ENCODE measurements at regions not wholly inside any gene's neighbourhood (a gene's known extent, or its start where the extent isn't known, plus 50 kb on each side); places are given as distances from the start of the nearest gene placed in this dataset.
"Not testable (repeated sequence)": the region's sequence is repeated elsewhere in the genome, so short reads cannot be mapped to it uniquely, and the experiment has no call there.

- no peak for DNase-seq (ENCODE audit: low read depth in 4 of 4, low spot score in 2 of 4)
These were observed 520.4 kb downstream of the NLGN4X start for GRCh38 chrX:5708251-5708650.

DNA sequence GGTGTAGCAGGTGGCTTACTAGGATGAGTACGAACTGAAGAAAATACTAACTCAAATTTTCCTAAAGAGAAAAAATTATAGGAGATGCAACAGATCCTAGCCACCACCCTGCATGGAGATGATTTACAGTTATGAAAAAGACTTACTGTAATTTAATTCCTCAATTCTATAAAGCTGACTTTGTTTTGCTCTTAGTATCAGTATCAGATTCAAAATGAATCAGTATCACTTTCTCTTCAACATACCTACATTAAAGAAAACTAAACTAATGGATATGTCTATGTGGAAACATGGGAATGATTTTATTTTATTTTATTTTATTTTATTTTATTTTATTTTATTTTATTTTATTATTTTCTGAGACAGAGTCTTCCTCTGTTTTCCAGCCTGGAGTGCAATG is 525.8 kb downstream of the NLGN4X start:
- no peak for DNase-seq (ENCODE audit: low read depth in 4 of 4, low spot score in 2 of 4)

DNA sequence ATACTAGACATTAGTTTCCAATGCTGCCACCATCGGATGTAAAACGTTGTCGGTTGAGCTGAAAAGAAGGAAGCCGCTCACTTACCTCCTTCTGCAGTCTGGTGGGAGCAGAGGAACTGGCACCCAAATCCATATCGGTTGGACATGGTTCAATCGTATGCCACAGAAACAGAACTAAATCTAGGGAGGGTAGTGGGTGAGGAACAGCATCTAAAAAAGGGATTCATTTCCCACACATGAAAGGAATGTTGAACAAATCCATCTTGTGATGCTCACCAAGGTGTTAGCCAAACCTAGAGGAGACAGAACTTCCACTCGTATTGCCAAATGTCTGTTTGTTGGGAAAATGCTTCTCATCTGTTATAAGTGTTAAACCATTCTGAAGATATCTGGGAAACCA is 532.7 kb downstream of the NLGN4X start:
- DNase-seq (ENCODE audit: low read depth in 4 of 4, low spot score in 2 of 4), result no peak

DNA sequence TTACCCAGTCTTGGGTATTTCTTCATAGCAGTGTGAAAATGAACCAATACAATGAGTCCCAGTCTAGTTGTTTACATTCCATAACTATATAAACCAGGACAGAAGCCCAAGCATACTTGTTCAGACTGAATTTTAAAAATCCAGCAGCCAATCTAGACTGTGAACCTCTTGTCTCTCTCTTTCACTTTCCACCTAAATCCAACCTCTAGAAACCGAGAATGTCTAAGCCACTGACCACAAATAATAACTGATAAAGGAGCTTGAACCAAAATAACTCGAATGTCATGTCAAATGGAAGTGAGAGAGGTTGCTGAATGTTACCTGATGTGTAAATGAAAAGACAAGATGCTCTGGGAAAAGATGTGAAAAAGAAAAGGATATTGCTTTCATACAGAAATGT is 544.7 kb downstream of the NLGN4X start:
- DNase-seq (ENCODE audit: low read depth in 4 of 4, low spot score in 2 of 4), result no peak

- no peak for DNase-seq (ENCODE audit: low read depth in 4 of 4, low spot score in 2 of 4)
These were observed 547.5 kb downstream of the NLGN4X start for GRCh38 chrX:5681159-5681558.

DNA sequence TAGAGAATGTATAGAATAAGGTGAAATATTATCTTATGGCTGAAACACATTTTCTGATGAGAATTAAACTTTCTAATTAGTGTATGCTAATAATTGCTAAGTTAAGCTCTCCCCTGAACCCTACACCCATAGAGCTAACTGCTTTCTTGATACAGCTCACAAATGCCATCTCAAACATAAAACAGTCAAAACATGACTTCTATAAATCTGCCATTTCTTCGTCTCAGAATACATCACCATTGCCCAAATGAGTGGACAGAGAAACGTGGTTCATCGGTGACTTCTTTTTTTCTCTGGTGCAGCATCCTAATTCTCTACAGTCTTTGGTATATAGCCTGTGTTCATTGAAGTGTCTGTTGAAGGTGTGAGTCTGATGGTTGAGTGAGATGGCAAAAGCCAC is 554.6 kb downstream of the NLGN4X start:
- no peak for DNase-seq (ENCODE audit: low read depth in 4 of 4, low spot score in 2 of 4)

DNA sequence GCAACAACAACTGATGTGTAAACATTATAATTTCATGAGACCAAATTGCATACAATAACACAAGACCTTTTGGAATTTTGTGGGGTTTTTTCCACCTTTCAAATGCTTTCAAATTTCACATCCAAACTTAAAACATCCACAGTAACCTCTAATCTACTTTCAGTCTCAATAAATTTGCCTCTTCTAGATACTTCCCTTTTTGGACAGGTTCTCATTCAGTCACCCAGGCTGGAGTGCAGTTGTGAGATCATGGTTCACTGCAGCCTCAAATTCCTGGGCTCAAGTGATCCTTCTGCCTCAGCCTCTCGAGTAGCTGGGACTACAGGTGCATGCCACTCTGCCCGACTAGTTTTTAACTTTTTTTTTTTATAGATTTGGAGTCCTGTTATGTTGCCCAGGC is 556.6 kb downstream of the NLGN4X start:
- DNase-seq (ENCODE audit: low read depth in 4 of 4, low spot score in 2 of 4), result no peak

- not testable (repeated sequence) for DNase-seq (ENCODE audit: low read depth in 4 of 4, low spot score in 2 of 4)
These were observed 562.0 kb downstream of the NLGN4X start for GRCh38 chrX:5666689-5667088.

GRCh38 chrX:5656544-5656943 is 572.1 kb downstream of the NLGN4X start:
- no peak for DNase-seq (ENCODE audit: low read depth in 4 of 4, low spot score in 2 of 4)

GRCh38 chrX:5650904-5651303 is 577.8 kb downstream of the NLGN4X start:
- DNase-seq (ENCODE audit: low read depth in 4 of 4, low spot score in 2 of 4), result no peak

DNA sequence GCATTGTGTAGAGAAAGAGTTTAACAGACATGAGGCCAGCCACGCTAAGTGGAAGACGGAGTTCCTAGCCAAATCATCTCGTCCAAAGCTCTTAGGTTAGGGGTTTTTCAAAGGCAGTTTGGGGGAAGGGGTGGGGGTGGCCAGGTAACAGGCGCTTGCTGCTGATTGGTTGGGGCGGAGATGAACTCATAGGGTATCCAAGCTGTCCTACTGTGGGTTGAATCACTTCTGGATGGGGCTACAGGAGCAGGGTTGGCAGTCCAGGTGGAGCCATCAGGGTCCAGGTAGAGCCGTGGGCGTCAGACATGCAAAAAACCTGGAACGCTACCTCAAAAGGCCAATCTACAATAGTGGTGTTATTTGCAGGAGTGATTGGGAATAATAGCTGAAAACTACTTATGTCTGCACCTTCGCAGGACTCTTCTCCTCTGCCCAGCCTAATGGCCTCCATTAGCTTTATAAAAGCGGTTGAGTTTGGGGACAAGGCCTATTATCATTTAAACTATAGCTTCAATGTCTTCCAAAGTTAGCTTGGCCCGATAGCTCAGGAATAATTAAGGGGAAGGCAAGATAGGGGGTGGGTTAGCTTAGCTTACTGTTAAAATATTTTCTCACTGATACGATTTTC is 579.6 kb downstream of the NLGN4X start:
- no peak for DNase-seq (ENCODE audit: low read depth in 4 of 4, low spot score in 2 of 4)

- DNase-seq (ENCODE audit: low read depth in 4 of 4, low spot score in 2 of 4), result no peak
These were observed 581.8 kb downstream of the NLGN4X start for GRCh38 chrX:5646818-5647217.

DNA sequence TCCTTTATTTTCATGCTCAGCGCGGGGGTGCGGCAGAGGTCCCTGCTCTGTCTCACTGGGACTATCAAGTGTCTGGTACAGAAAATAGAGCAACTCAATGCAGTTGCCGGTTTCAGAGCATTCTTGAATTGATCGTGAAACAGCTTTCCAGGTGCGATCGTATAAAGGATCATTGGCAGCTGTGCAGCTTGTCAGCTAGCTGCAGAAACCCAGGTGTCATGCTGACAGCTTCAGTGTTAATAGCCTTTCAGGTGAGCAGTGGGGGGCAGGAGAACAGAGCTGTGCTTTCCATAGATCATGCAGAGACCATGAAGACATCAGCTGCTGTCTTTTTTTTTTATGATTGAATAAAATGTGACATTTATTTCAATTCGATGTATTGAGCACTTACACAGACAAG is 583.9 kb downstream of the NLGN4X start:
- DNase-seq (ENCODE audit: low read depth in 4 of 4, low spot score in 2 of 4), result no peak

- DNase-seq (ENCODE audit: low read depth in 4 of 4, low spot score in 2 of 4), result no peak
These were observed 588.6 kb downstream of the NLGN4X start for GRCh38 chrX:5640071-5640470.

DNA sequence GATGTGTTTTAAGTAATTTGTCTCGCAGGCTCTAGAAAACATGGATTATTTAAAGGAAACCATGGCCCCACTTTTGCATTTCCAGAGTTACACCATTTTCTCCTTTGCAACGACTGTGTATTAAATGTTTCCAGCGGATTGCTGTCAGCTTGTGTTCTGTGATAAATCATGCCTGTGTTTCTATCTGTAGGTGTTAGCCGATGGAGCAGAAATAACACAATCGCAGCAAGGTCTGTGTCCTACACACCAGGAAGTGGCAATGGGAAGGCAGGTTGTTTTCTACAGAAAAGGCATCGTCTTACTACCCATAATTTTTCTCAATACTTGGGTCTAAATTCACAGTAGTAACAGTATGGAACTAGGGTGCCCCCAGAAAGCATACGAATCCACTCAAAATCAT is 590.1 kb downstream of the NLGN4X start:
- DNase-seq (ENCODE audit: low read depth in 4 of 4, low spot score in 2 of 4), result no peak

GRCh38 chrX:5632887-5633286 is 595.8 kb downstream of the NLGN4X start:
- no peak for DNase-seq (ENCODE audit: low read depth in 4 of 4, low spot score in 2 of 4)

GRCh38 chrX:5632061-5632614 is 596.5 kb downstream of the NLGN4X start:
- no peak for DNase-seq (ENCODE audit: low read depth in 4 of 4, low spot score in 2 of 4)

DNA sequence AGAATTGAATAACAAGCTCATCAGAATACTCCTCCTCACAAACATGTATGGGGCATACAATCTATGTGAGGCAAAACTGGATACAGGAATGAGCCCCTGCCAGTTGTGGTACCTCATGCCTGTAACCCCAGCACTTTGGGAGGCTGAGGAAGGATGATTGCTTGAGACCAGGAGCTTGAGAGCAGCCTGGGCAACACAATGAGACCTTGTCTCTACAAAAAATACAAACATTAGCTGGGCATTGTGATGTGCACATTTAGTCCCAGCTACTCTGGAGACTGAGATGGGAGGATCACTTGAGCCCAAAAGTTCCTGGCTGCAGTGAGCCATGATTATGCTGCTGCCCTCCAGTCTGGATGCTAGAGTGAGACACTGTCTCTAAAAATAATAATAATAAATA is 611.0 kb downstream of the NLGN4X start:
- no peak for DNase-seq (ENCODE audit: low read depth in 4 of 4, low spot score in 2 of 4)

DNA sequence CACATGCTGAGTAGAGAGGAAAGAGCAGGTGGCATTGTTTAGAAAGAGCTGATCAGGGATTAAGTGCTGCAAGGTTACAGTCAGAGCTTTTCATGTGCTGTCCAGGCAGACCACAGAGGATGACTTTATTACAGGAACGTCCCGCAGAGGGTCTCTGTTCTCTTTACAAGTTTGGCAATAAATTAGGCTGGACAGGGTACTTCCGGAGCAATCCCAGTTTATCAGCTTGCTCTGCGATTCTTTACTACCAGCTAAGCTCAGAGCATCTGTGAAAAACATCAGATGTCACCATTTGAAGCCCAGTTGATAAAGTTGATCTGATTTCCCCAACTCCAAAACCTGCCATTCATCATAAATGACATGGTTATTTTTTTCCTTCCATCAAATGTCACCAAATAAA is 633.1 kb downstream of the NLGN4X start:
- no peak for DNase-seq (ENCODE audit: low read depth in 4 of 4, low spot score in 2 of 4)

DNA sequence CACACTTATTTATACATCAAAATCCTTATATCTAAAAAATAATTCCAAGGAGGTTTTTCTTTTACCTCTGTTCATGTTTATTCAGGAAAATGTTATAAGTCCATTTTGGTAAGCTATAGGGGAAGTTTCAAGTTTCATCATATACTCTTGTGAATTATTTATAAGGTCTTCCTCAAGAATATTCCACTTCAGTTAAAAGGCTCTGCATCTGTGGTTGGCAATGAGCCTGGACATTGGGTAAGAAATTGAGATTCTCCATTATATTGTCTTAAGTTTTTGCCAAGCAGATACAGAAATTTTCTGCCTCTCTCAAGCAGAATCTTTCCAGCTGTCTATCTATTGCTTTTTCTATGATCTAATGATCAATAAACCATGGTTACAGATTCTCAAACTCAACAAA is 641.9 kb downstream of the NLGN4X start:
- no peak for DNase-seq (ENCODE audit: low read depth in 4 of 4, low spot score in 2 of 4)

GRCh38 chrX:5575407-5575806 is 653.3 kb downstream of the NLGN4X start:
- no peak for DNase-seq (ENCODE audit: low read depth in 4 of 4, low spot score in 2 of 4)

DNA sequence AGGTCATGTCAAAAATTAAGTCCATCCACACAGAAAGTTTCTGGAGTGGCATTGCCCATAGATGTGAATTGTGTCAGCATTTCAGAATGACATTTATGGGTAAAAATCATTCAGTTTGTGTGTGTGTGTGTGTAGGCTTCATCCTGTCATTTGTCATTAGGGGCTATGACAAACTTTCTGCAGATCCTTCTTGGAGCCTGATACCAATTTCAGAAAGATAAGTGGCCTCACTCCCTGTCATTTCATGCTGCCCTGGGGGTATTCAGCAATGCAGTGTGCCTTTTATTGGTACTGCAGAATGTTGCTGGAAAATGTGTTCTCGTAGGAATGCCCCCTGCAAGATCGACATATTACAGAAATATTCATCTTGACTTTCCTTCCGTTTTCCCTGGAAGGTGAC is 659.7 kb downstream of the NLGN4X start:
- DNase-seq (ENCODE audit: low read depth in 4 of 4, low spot score in 2 of 4), result no peak

DNA sequence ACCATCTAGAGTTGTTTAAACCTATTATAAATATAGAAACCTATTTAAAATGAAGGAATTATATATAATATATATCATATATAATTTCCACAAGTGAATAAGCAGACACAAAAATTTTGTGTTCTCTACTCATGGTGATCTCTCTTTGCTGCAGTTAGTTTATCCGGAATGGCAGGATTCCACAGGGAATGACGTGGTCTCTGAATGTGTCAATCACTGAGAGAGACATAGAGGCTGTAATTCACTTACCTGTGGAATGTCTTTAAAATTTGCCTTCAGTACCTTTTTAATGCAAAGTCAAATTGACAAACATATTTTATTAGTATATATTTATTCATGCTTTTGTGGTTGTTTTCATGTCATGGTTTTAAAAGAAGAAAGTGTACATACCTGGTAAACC is 669.3 kb downstream of the NLGN4X start:
- DNase-seq (ENCODE audit: low read depth in 4 of 4, low spot score in 2 of 4), result no peak

Data from left renal cortex interstitium (tissue), 4 donors.